ENCODE measurements at regions not wholly inside any gene's neighbourhood (a gene's known extent, or its start where the extent isn't known, plus 50 kb on each side); places are given as distances from the start of the nearest gene placed in this dataset.

DNA sequence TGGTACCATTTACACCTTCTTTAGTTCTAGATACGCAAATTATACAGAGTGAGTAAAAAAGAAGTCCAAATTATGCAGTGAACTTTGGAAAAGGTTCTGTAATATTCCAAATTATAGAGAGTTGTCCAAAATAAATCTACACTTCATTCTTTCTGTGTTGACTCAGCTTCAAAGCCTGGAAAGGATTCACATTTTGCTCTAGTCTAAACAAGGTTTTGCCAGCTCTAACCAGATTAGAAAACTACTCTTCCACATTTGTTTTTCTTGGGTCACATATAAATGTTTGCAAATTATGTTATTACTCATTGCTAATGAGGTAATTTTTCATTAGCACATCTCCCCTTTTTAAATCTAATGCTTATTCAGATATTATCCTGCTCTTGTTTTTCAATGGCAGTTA, 1562.4 kb upstream of the SEL1L start:
- Histone ChIP-seq H3K4me1 (ENCODE audit: insufficient read depth) (no peaks in the 10 kb centered on the region), H4K20me1 (ENCODE audit: insufficient read depth, poor library complexity, severe bottlenecking) (no peaks in the 10 kb centered on the region), H2AFZ (no peak overlapping the region), H3K36me3 (replicated peaks; ENCODE audit: insufficient read depth, low read depth) (no peaks in the 10 kb centered on the region), H3K4me3 (no peak overlapping the region), H3K27ac (no peak overlapping the region), H3K4me2 (no peak overlapping the region), H3K9me2 (replicated peaks; ENCODE audit: insufficient read depth) (no peaks in the 10 kb centered on the region), H3K79me2 (no peaks in the 10 kb centered on the region), H3K27me3 (no peaks in the 10 kb centered on the region), H3K9me3 (ENCODE audit: low read depth) (no peaks in the 10 kb centered on the region)
- TF ChIP-seq, protein P1, sequence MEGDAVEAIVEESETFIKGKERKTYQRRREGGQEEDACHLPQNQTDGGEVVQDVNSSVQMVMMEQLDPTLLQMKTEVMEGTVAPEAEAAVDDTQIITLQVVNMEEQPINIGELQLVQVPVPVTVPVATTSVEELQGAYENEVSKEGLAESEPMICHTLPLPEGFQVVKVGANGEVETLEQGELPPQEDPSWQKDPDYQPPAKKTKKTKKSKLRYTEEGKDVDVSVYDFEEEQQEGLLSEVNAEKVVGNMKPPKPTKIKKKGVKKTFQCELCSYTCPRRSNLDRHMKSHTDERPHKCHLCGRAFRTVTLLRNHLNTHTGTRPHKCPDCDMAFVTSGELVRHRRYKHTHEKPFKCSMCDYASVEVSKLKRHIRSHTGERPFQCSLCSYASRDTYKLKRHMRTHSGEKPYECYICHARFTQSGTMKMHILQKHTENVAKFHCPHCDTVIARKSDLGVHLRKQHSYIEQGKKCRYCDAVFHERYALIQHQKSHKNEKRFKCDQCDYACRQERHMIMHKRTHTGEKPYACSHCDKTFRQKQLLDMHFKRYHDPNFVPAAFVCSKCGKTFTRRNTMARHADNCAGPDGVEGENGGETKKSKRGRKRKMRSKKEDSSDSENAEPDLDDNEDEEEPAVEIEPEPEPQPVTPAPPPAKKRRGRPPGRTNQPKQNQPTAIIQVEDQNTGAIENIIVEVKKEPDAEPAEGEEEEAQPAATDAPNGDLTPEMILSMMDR (IDR thresholded peaks at IDR 0.05; ENCODE audit: poor library complexity) = no peak
- no peak for TF ChIP-seq EZH2 (IDR thresholded peaks at IDR 0.05; ENCODE audit: borderline replicate concordance)
- DNase-seq (ENCODE audit: low spot score) = no peak
- 94% methylated on average over 1 of the region's 1 CpG for WGBS (ENCODE audit: low lambda C conversion rate, missing lambda C conversion rate)

DNA sequence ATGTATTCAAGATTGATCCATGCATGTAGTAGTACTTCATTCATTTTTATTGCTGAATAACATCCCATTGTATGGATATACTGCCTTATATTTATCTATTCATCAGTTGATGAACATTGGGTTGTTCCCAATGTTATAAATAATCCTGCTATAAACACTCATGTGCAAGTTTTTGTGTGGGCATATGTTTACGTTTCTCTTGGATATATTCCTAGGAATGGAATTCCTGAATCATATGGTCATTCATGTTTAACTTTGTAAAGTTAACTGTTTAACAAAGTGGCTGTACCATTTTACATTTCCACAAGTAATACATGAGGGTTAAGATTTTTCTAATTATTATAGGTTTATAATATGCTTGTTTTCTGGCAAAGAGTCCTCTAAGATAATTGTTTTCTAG, 1568.2 kb upstream of the SEL1L start:
- 67% methylated on average over 1 of the region's 1 CpG for WGBS (ENCODE audit: low lambda C conversion rate, missing lambda C conversion rate)
- no peak for TF ChIP-seq EZH2 (IDR thresholded peaks at IDR 0.05; ENCODE audit: borderline replicate concordance)
- TF ChIP-seq, protein P1 (IDR thresholded peaks at IDR 0.05; ENCODE audit: poor library complexity) = no peak
- no peak for TF ChIP-seq EZH2phosphoT487 (IDR thresholded peaks at IDR 0.05; ENCODE audit: low read depth, severe bottlenecking, unreplicated experiment)
- Histone ChIP-seq H3K4me2 (no peak overlapping the region), H3K4me3 (no peak overlapping the region), H4K20me1 (ENCODE audit: insufficient read depth, poor library complexity, severe bottlenecking) (no peaks in the 10 kb centered on the region), H3K36me3 (replicated peaks; ENCODE audit: insufficient read depth, low read depth) (no peaks in the 10 kb centered on the region), H2AFZ (no peak overlapping the region), H3K9me3 (ENCODE audit: low read depth) (no peaks in the 10 kb centered on the region), H3K27ac (no peak overlapping the region), H3K4me1 (ENCODE audit: insufficient read depth) (no peaks in the 10 kb centered on the region), H3K27me3 (no peaks in the 10 kb centered on the region), H3K79me2 (no peaks in the 10 kb centered on the region), H3K9me2 (replicated peaks; ENCODE audit: insufficient read depth) (no peaks in the 10 kb centered on the region)
- DNase-seq (ENCODE audit: low spot score) = no peak

DNA sequence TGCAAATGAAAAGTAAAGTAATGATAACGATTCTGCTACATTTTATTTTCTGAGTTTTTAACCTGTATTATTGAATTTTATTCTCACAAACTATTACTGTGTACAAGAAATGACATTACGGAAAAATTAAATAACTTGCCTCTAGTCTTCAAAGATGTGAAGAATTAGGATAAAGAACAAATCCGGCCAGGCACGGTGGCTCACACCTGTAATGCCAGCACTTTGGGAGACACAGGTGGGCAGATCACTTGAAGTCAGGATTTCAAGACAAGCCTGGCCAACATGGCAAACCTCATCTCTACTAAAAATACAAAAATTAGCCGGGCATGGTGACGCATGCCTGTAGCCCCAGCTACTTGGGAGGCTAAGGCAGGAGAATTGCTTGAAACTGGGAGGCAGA, 1584.4 kb upstream of the SEL1L start:
- Histone ChIP-seq H3K79me2 (no peaks in the 10 kb centered on the region), H3K4me1 (ENCODE audit: insufficient read depth) (no peaks in the 10 kb centered on the region), H2AFZ (no peak overlapping the region), H3K27me3 (no peaks in the 10 kb centered on the region), H3K4me3 (no peak overlapping the region), H4K20me1 (ENCODE audit: insufficient read depth, poor library complexity, severe bottlenecking) (no peaks in the 10 kb centered on the region), H3K4me2 (no peak overlapping the region), H3K36me3 (replicated peaks; ENCODE audit: insufficient read depth, low read depth) (no peaks in the 10 kb centered on the region), H3K9me2 (replicated peaks; ENCODE audit: insufficient read depth) (no peaks in the 10 kb centered on the region), H3K27ac (no peak overlapping the region), H3K9me3 (ENCODE audit: low read depth) (no peaks in the 10 kb centered on the region)
- TF ChIP-seq, protein P1 (IDR thresholded peaks at IDR 0.05; ENCODE audit: poor library complexity) = no peak
- TF ChIP-seq EZH2phosphoT487 (IDR thresholded peaks at IDR 0.05; ENCODE audit: low read depth, severe bottlenecking, unreplicated experiment) (no peak), EZH2 (IDR thresholded peaks at IDR 0.05; ENCODE audit: borderline replicate concordance) (no peak)
- 95% methylated on average over 6 of the region's 6 CpGs for WGBS (ENCODE audit: low lambda C conversion rate, missing lambda C conversion rate)
- no peak for DNase-seq (ENCODE audit: low spot score)

DNA sequence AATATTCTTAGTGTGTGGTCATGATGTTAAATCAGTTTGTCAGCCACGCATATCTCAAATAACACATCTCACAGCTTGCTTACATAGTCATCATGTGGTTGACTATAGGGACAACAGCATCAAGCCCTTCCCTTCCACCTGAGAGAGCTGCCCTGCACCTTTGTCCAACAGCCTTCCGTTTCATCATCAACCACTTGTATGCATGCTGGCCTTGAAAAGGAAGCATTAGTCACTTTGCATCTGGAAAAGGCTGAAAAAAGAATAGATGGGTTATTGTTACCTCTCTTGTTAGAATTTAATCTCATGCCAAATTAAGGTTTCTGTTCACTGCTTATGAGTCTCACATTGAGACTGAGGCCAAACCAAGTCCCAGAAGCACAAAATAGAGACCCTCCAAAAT, 1586.5 kb upstream of the SEL1L start:
- Histone ChIP-seq H3K4me1 (ENCODE audit: insufficient read depth) (no peaks in the 10 kb centered on the region), H3K4me2 (no peak overlapping the region), H4K20me1 (ENCODE audit: insufficient read depth, poor library complexity, severe bottlenecking) (no peaks in the 10 kb centered on the region), H3K9me2 (replicated peaks; ENCODE audit: insufficient read depth) (no peaks in the 10 kb centered on the region), H2AFZ (no peak overlapping the region), H3K9me3 (ENCODE audit: low read depth) (no peaks in the 10 kb centered on the region), H3K79me2 (no peaks in the 10 kb centered on the region), H3K4me3 (no peak overlapping the region), H3K27me3 (no peaks in the 10 kb centered on the region), H3K27ac (no peak overlapping the region), H3K36me3 (replicated peaks; ENCODE audit: insufficient read depth, low read depth) (no peaks in the 10 kb centered on the region)
- no peak for TF ChIP-seq EZH2 (IDR thresholded peaks at IDR 0.05; ENCODE audit: borderline replicate concordance)
- TF ChIP-seq, protein P1 (IDR thresholded peaks at IDR 0.05; ENCODE audit: poor library complexity) = no peak
- TF ChIP-seq EZH2phosphoT487 (IDR thresholded peaks at IDR 0.05; ENCODE audit: low read depth, severe bottlenecking, unreplicated experiment) = no peak
- DNase-seq (ENCODE audit: low spot score) = no peak
- WGBS (ENCODE audit: low lambda C conversion rate, missing lambda C conversion rate) = 95% methylated on average over 2 of the region's 2 CpGs
